ENCODE measurements at regions not wholly inside any gene's neighbourhood (a gene's known extent, or its start where the extent isn't known, plus 50 kb on each side); places are given as distances from the start of the nearest gene placed in this dataset.

- no peaks in the 10 kb centered on the region for H3K36me3 ChIP-seq
- H3K9me3 ChIP-seq = no peaks in the 10 kb centered on the region
- no peaks in the 10 kb centered on the region for H3K27me3 ChIP-seq
- H3K27ac ChIP-seq = no peak overlapping the region
- TF ChIP-seq CTCF (IDR thresholded peaks at IDR 0.05) = no peak
- no peaks in the 10 kb centered on the region for H3K4me1 ChIP-seq (ENCODE audit: control insufficient read depth in 1 of 2, insufficient read depth in 1 of 2, low read depth in 1 of 2, low read length in 1 of 2)
- no peak overlapping the region for H3K4me3 ChIP-seq (ENCODE audit: low read depth in 1 of 2, low read length in 1 of 2)
Measured at GRCh38 chr3:57009802-57010201, 50.7 kb upstream of the SPATA12 start.

GRCh38 chr3:57009367-57009766 lies 51.1 kb upstream of the SPATA12 start:
- H3K9me3 ChIP-seq = no peaks in the 10 kb centered on the region
- no peaks in the 10 kb centered on the region for H3K4me1 ChIP-seq (ENCODE audit: control insufficient read depth in 1 of 2, insufficient read depth in 1 of 2, low read depth in 1 of 2, low read length in 1 of 2)
- no peaks in the 10 kb centered on the region for H3K36me3 ChIP-seq
- no peak overlapping the region for H3K27ac ChIP-seq
- no peak for TF ChIP-seq CTCF (IDR thresholded peaks at IDR 0.05)
- H3K27me3 ChIP-seq = no peaks in the 10 kb centered on the region
- no peak overlapping the region for H3K4me3 ChIP-seq (ENCODE audit: low read depth in 1 of 2, low read length in 1 of 2)

- Histone ChIP-seq H3K9me3 (no peaks in the 10 kb centered on the region), H3K4me1 (ENCODE audit: control insufficient read depth in 1 of 2, insufficient read depth in 1 of 2, low read depth in 1 of 2, low read length in 1 of 2) (no peaks in the 10 kb centered on the region), H3K4me3 (ENCODE audit: low read depth in 1 of 2, low read length in 1 of 2) (no peak overlapping the region), H3K36me3 (no peaks in the 10 kb centered on the region), H3K27me3 (no peaks in the 10 kb centered on the region), H3K27ac (no peak overlapping the region)
- no peak for TF ChIP-seq CTCF (IDR thresholded peaks at IDR 0.05)
Measured at GRCh38 chr3:57007521-57008460, 52.7 kb upstream of the SPATA12 start.

- no peaks in the 10 kb centered on the region for H3K36me3 ChIP-seq
- H3K27ac ChIP-seq = no peak overlapping the region
- H3K9me3 ChIP-seq = no peaks in the 10 kb centered on the region
- H3K27me3 ChIP-seq = no peaks in the 10 kb centered on the region
- no peak overlapping the region for H3K4me3 ChIP-seq (ENCODE audit: low read depth in 1 of 2, low read length in 1 of 2)
- no peaks in the 10 kb centered on the region for H3K4me1 ChIP-seq (ENCODE audit: control insufficient read depth in 1 of 2, insufficient read depth in 1 of 2, low read depth in 1 of 2, low read length in 1 of 2)
- TF ChIP-seq CTCF (IDR thresholded peaks at IDR 0.05) = no peak
Measured at GRCh38 chr3:57006949-57007419, 53.5 kb upstream of the SPATA12 start.

GRCh38 chr3:57006179-57006657 lies 54.2 kb upstream of the SPATA12 start:
- Histone ChIP-seq H3K4me1 (ENCODE audit: control insufficient read depth in 1 of 2, insufficient read depth in 1 of 2, low read depth in 1 of 2, low read length in 1 of 2) (no peaks in the 10 kb centered on the region), H3K9me3 (no peaks in the 10 kb centered on the region), H3K27ac (no peak overlapping the region), H3K36me3 (no peaks in the 10 kb centered on the region), H3K4me3 (ENCODE audit: low read depth in 1 of 2, low read length in 1 of 2) (no peak overlapping the region), H3K27me3 (no peaks in the 10 kb centered on the region)
- no peak for TF ChIP-seq CTCF (IDR thresholded peaks at IDR 0.05)
